B cell (primary cell): ENCODE measurements at regions not wholly inside any gene's neighbourhood (a gene's known extent, or its start where the extent isn't known, plus 50 kb on each side); places are given as distances from the start of the nearest gene placed in this dataset.

Source experiments
- CTCF ChIP-seq: fragments of 200-600 bp; IDR thresholded peaks from one replicate; pipeline ENCODE4 v1.8.0; 2022; ENCODE audit warnings: antibody characterized with exemption, mild to moderate bottlenecking
- EZH2 ChIP-seq: IDR thresholded peaks from 2 replicates; pipeline ENCODE4 v1.6.1; 2012; ENCODE audit warnings: borderline replicate concordance, low read depth, mild to moderate bottlenecking, moderate library complexity, low read length; ENCODE audit not compliant: insufficient read depth, poor library complexity, severe bottlenecking

- TF ChIP-seq CTCF (no peak), EZH2 (no peak)
Measured at GRCh38 chr2:129927696-129928095, 51.8 kb upstream of the RAB6C start.
